AG09309 (cell line): ENCODE measurements at regions not wholly inside any gene's neighbourhood (a gene's known extent, or its start where the extent isn't known, plus 50 kb on each side); places are given as distances from the start of the nearest gene placed in this dataset.
"Not testable (repeated sequence)": the region's sequence is repeated elsewhere in the genome, so short reads cannot be mapped to it uniquely, and the experiment has no call there.

Experiments used
- DNase-seq: peaks from one replicate; pipeline ENCODE4 v3.0.0-alpha.2; 2010; ENCODE audit warnings: low read depth
- H3K4me3 ChIP-seq: 2 replicates; pipeline ENCODE4 v1.5.1; 2011; ENCODE audit warnings: mild to moderate bottlenecking, low read depth, low read length, moderate library complexity; ENCODE audit not compliant: control insufficient read depth
- CTCF ChIP-seq: IDR thresholded peaks from 2 replicates; pipeline ENCODE4 v1.5.1; 2011; ENCODE audit warnings: mild to moderate bottlenecking, low read depth, low read length, inconsistent platforms; ENCODE audit not compliant: insufficient read depth, control insufficient read depth; ENCODE audit errors: missing control alignments

- H3K4me3 ChIP-seq = no peak overlapping the region
- DNase-seq = no peak
- TF ChIP-seq CTCF = no peak
These were observed 162.3 kb downstream of the TPBG start for GRCh38 chr6:82525775-82526495.

GRCh38 chr6:82529960-82530460 lies 166.4 kb downstream of the TPBG start:
- not testable (repeated sequence) for H3K4me3 ChIP-seq

GRCh38 chr6:82534876-82535275 lies 171.3 kb downstream of the TPBG start:
- no peak for DNase-seq
- TF ChIP-seq CTCF = no peak
- H3K4me3 ChIP-seq = no peak overlapping the region

More at GRCh38 chr6:82529960-82530460, 166.4 kb downstream of the TPBG start:
- not testable (repeated sequence) for DNase-seq

- H3K4me3 ChIP-seq, DNase-seq: not testable (repeated sequence)
These were observed 185.9 kb downstream of the TPBG start for GRCh38 chr6:82549480-82549879.

GRCh38 chr6:82551311-82551710 lies 187.7 kb downstream of the TPBG start:
- H3K4me3 ChIP-seq, DNase-seq: not testable (repeated sequence)

GRCh38 chr6:82551831-82552230 lies 188.2 kb downstream of the TPBG start:
- H3K4me3 ChIP-seq = no peak overlapping the region
- no peak for TF ChIP-seq CTCF
- no peak for DNase-seq

GRCh38 chr6:82553863-82554531 lies 190.4 kb downstream of the TPBG start:
- DNase-seq = no peak
- H3K4me3 ChIP-seq = no peak overlapping the region
- TF ChIP-seq CTCF = no peak

- H3K4me3 ChIP-seq = no peak overlapping the region
- DNase-seq = no peak
- TF ChIP-seq CTCF = no peak
These were observed 191.0 kb downstream of the TPBG start for GRCh38 chr6:82554666-82555065.
